GM23338 (cell line): ENCODE measurements at regions not wholly inside any gene's neighbourhood (a gene's known extent, or its start where the extent isn't known, plus 50 kb on each side); places are given as distances from the start of the nearest gene placed in this dataset.

Source experiments
- ATAC-seq: fragments of 200-7000 bp; cut with Tn5 transposase; 3 replicates; pipeline ENCODE4 v1.9.1; 2020
- DNase-seq: peaks from one replicate; pipeline ENCODE4 v3.0.0-alpha.2; 2015; ENCODE audit warnings: low spot score
- H2AFZ ChIP-seq: fragments of 200-600 bp; sonication (generic); 2 replicates; pipeline ENCODE4 v1.8.0; 2016; ENCODE audit warnings: antibody characterized with exemption, mild to moderate bottlenecking, moderate library complexity
- H3F3A ChIP-seq: fragments of 200-600 bp; sonication (generic); replicated peaks from 2 replicates; pipeline ENCODE4 v1.8.0; 2017; ENCODE audit warnings: antibody characterized with exemption, mixed run types, low read depth
- H3K27ac ChIP-seq: fragments of 200-600 bp; sonication (generic); 2 replicates; pipeline ENCODE4 v1.6.1; 2016; ENCODE audit warnings: low read depth
- H3K27me3 ChIP-seq: fragments of 200-600 bp; sonication (generic); 2 replicates; pipeline ENCODE4 v1.8.0; 2016; ENCODE audit warnings: mild to moderate bottlenecking, mixed run types, moderate library complexity; ENCODE audit not compliant: insufficient read depth
- H3K36me3 ChIP-seq: fragments of 200-600 bp; sonication (generic); 2 replicates; pipeline ENCODE4 v1.8.0; 2016; ENCODE audit warnings: mild to moderate bottlenecking; ENCODE audit not compliant: insufficient read depth
- H3K4me1 ChIP-seq: fragments of 200-600 bp; sonication (generic); 2 replicates; pipeline ENCODE4 v1.8.0; 2016; ENCODE audit warnings: mild to moderate bottlenecking, moderate library complexity; ENCODE audit not compliant: insufficient read depth
- H3K4me2 ChIP-seq: fragments of 200-600 bp; sonication (generic); 2 replicates; pipeline ENCODE4 v1.7.1; 2017; ENCODE audit warnings: mixed run types
- H3K4me3 ChIP-seq: fragments of 200-600 bp; sonication (generic); 2 replicates; pipeline ENCODE4 v1.6.1; 2016; ENCODE audit warnings: mixed run types
- H3K79me2 ChIP-seq: fragments of 200-600 bp; sonication (generic); replicated peaks from 2 replicates; pipeline ENCODE4 v1.8.0; 2017; ENCODE audit warnings: mild to moderate bottlenecking; ENCODE audit not compliant: insufficient read depth
- H3K9me2 ChIP-seq: fragments of 200-600 bp; sonication (generic); 2 replicates; pipeline ENCODE4 v1.8.0; 2017; ENCODE audit not compliant: insufficient read depth
- H4K20me1 ChIP-seq: fragments of 200-600 bp; sonication (generic); replicated peaks from 2 replicates; pipeline ENCODE4 v1.8.0; 2017; ENCODE audit warnings: mild to moderate bottlenecking; ENCODE audit not compliant: insufficient read depth
- H3K27ac Mint-ChIP-seq: 2 replicates; pipeline ENCODE4 v1.8.0; 2020; ENCODE audit warnings: inconsistent platforms, mild to moderate bottlenecking, moderate library complexity, mixed read lengths
- H3K27me3 Mint-ChIP-seq: 3 replicates; pipeline ENCODE4 v1.8.0; 2022; ENCODE audit warnings: low read depth, mild to moderate bottlenecking, moderate library complexity, mixed read lengths, inconsistent platforms; ENCODE audit not compliant: insufficient read depth, poor library complexity
- H3K36me3 Mint-ChIP-seq: 3 replicates; pipeline ENCODE4 v1.8.0; 2021; ENCODE audit warnings: low read depth, mild to moderate bottlenecking, inconsistent platforms, moderate library complexity, mixed read lengths
- H3K4me1 Mint-ChIP-seq: 3 replicates; pipeline ENCODE4 v1.8.0; 2020; ENCODE audit warnings: mild to moderate bottlenecking, inconsistent platforms, mixed read lengths
- H3K4me3 Mint-ChIP-seq: 3 replicates; pipeline ENCODE4 v1.8.0; 2021; ENCODE audit warnings: moderate library complexity, mild to moderate bottlenecking, inconsistent platforms, mixed read lengths
- H3K9me3 Mint-ChIP-seq: 3 replicates; pipeline ENCODE4 v1.8.0; 2020; ENCODE audit warnings: moderate library complexity, mild to moderate bottlenecking, inconsistent platforms, mixed read lengths
- CREB1 ChIP-seq: fragments of 250-450 bp; sonication (Bioruptor Pico); IDR thresholded peaks from 2 replicates; pipeline ENCODE4 v1.5.0; 2020; ENCODE audit warnings: low read depth, mild to moderate bottlenecking, moderate library complexity
- EZH2phosphoT487 ChIP-seq: fragments of 200-600 bp; sonication (generic); IDR thresholded peaks from one replicate; pipeline ENCODE4 v1.8.1; 2018; ENCODE audit warnings: antibody characterized with exemption; ENCODE audit not compliant: unreplicated experiment
- JUNB ChIP-seq: IDR thresholded peaks from one replicate; pipeline ENCODE4 v1.6.1; 2016; ENCODE audit warnings: antibody characterized with exemption; ENCODE audit not compliant: unreplicated experiment
- REST ChIP-seq: IDR thresholded peaks from one replicate; pipeline ENCODE4 v1.6.1; 2018; ENCODE audit warnings: antibody characterized with exemption; ENCODE audit not compliant: unreplicated experiment
- STAT1 ChIP-seq: IDR thresholded peaks from one replicate; pipeline ENCODE4 v1.6.1; 2016; ENCODE audit warnings: antibody characterized with exemption; ENCODE audit not compliant: unreplicated experiment
- ZNF331 ChIP-seq: fragments of 250-450 bp; sonication (Bioruptor Pico); IDR thresholded peaks from 2 replicates; pipeline ENCODE4 v1.5.0; 2020; ENCODE audit warnings: low read depth, mild to moderate bottlenecking, moderate library complexity
- ZNF462 ChIP-seq: fragments of 250-450 bp; sonication (Bioruptor Pico); IDR thresholded peaks from 2 replicates; pipeline ENCODE4 v1.5.0; 2020; ENCODE audit warnings: mild to moderate bottlenecking, moderate library complexity
- TF ChIP-seq, protein P1 (sequence below), 2 experiments: fragments of 200-600 bp in 1 of 2; sonication (generic) in 1 of 2; conservative IDR thresholded peaks; 2 replicates each; pipeline versions ENCODE4 v1.5.1 to v1.6.1; 2016 to 2017; ENCODE audit warnings: antibody characterized with exemption in 2 of 2, low read depth in 2 of 2, mild to moderate bottlenecking in 2 of 2, moderate library complexity in 1 of 2

DNA sequence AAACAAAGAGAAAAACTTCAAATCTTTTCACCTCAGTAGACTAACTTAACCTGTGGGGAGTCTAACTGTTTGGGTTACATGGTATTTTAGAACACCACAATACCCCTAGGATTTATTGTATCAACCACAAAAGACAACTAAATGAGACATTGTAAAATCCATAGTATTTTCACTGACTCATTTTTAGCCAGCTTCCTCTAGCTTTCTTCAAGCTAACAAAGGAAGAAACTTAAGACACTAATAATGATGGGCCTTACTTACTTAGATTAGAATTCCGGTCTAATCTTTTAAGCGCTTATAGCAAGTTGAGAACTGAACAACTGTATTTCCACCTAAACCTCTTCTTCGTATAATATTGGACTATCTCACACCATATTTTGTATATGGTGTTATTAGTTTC lies 529.3 kb downstream of the DMRTA1 start:
- H2AFZ ChIP-seq, result no peak overlapping the region
- no peaks in the 10 kb centered on the region for H3K9me2 ChIP-seq
- no peaks in the 10 kb centered on the region for H3K36me3 Mint-ChIP-seq
- H3K27ac Mint-ChIP-seq, result no peak overlapping the region
- H3F3A ChIP-seq, result no peaks in the 10 kb centered on the region
- no peaks in the 10 kb centered on the region for H3K79me2 ChIP-seq
- no peak for ATAC-seq
- no peak for DNase-seq
- TF ChIP-seq CREB1 (CRISPR knock-in tag), result no peak
- TF ChIP-seq REST, result no peak
- TF ChIP-seq EZH2phosphoT487, result no peak
- TF ChIP-seq, protein P1, sequence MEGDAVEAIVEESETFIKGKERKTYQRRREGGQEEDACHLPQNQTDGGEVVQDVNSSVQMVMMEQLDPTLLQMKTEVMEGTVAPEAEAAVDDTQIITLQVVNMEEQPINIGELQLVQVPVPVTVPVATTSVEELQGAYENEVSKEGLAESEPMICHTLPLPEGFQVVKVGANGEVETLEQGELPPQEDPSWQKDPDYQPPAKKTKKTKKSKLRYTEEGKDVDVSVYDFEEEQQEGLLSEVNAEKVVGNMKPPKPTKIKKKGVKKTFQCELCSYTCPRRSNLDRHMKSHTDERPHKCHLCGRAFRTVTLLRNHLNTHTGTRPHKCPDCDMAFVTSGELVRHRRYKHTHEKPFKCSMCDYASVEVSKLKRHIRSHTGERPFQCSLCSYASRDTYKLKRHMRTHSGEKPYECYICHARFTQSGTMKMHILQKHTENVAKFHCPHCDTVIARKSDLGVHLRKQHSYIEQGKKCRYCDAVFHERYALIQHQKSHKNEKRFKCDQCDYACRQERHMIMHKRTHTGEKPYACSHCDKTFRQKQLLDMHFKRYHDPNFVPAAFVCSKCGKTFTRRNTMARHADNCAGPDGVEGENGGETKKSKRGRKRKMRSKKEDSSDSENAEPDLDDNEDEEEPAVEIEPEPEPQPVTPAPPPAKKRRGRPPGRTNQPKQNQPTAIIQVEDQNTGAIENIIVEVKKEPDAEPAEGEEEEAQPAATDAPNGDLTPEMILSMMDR (conservative IDR thresholded peaks at IDR 0.05; ENCODE audit: low read depth in 2 of 2), result no peak
- no peaks in the 10 kb centered on the region for H4K20me1 ChIP-seq
- H3K27me3 Mint-ChIP-seq, result no peaks in the 10 kb centered on the region
- no peak overlapping the region for H3K4me2 ChIP-seq
- H3K9me3 Mint-ChIP-seq, result no peaks in the 10 kb centered on the region
- H3K27me3 ChIP-seq, result no peaks in the 10 kb centered on the region
- H3K27ac ChIP-seq, result no peak overlapping the region
- peaks cover 7% of the 10 kb centered on the region; the same call in 1 of the 3 replicates for H3K4me1 Mint-ChIP-seq
- H3K4me3 ChIP-seq, result no peak overlapping the region
- H3K4me3 Mint-ChIP-seq, result no peak overlapping the region
- H3K4me1 ChIP-seq, result peaks cover under 1% of the 10 kb centered on the region; the same call in 1 of the 2 replicates
- no peaks in the 10 kb centered on the region for H3K36me3 ChIP-seq

DNA sequence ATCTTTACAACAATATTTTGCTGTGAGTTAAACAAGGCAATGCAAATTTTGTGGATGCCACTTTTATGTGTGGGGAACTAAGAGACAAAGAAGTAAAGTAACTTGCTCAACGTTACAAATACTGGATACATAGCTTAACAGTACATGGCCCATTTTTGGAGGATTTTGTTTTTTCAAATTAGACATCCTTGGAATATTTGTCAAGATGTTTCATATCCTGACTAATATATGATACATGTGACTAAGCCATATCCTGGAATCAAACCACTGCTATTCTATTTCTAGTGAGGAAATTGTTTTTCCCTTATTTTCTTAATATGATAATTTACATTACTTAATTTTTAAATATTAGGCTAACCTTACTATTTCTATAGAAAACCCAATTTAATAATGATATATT lies 529.8 kb downstream of the DMRTA1 start:
- Histone ChIP-seq H3F3A (no peaks in the 10 kb centered on the region), H3K27ac (no peak overlapping the region), H3K27me3 (no peaks in the 10 kb centered on the region), H3K79me2 (no peaks in the 10 kb centered on the region), H3K9me2 (no peaks in the 10 kb centered on the region), H3K4me3 (no peak overlapping the region), H2AFZ (no peak overlapping the region), H3K36me3 (no peaks in the 10 kb centered on the region), H3K4me1 (no peaks in the 10 kb centered on the region), H4K20me1 (no peaks in the 10 kb centered on the region), H3K4me2 (no peak overlapping the region)
- Mint-ChIP-seq H3K9me3 (no peaks in the 10 kb centered on the region), H3K4me3 (no peak overlapping the region), H3K4me1 (peaks cover 7% of the 10 kb centered on the region; the same call in 1 of the 3 replicates), H3K36me3 (no peaks in the 10 kb centered on the region), H3K27ac (no peak overlapping the region), H3K27me3 (no peaks in the 10 kb centered on the region)
- no peak for DNase-seq
- no peak for ATAC-seq
- TF ChIP-seq STAT1, result no peak
- no peak for TF ChIP-seq JUNB
- TF ChIP-seq, protein P1 (conservative IDR thresholded peaks at IDR 0.05; ENCODE audit: low read depth in 2 of 2), result no peak
- no peak for TF ChIP-seq ZNF331 (CRISPR knock-in tag)
- no peak for TF ChIP-seq CREB1 (CRISPR knock-in tag)
- TF ChIP-seq ZNF462 (CRISPR knock-in tag), result no peak
